SK-N-MC (cell line): ENCODE measurements at regions not wholly inside any gene's neighbourhood (a gene's known extent, or its start where the extent isn't known, plus 50 kb on each side); places are given as distances from the start of the nearest gene placed in this dataset.

ENCODE experiments used
- DNase-seq: peaks from one replicate; pipeline ENCODE4 v3.0.0-alpha.2; 2011; ENCODE audit warnings: low read depth, low spot score
- H3K27ac ChIP-seq: fragments of 200-600 bp; sonication (generic); 2 replicates; pipeline ENCODE4 v1.5.1; 2016; ENCODE audit warnings: mixed run types
- H3K36me3 ChIP-seq: fragments of 200-600 bp; sonication (generic); 2 replicates; pipeline ENCODE4 v1.6.1; 2017; ENCODE audit warnings: antibody characterized with exemption, low read length, mixed read lengths; ENCODE audit not compliant: insufficient read depth
- H3K4me3 ChIP-seq: fragments of 200-600 bp; sonication (generic); 2 replicates; pipeline ENCODE4 v1.5.1; 2016
- H3K9ac ChIP-seq: fragments of 200-600 bp; sonication (generic); 2 replicates; pipeline ENCODE4 v1.8.0; 2017; ENCODE audit warnings: mixed run types, mixed read lengths; ENCODE audit not compliant: insufficient read length
- H3K9me3 ChIP-seq: fragments of 200-600 bp; sonication (generic); 2 replicates; pipeline ENCODE4 v1.6.1; 2017; ENCODE audit warnings: low read depth, mild to moderate bottlenecking, antibody characterized with exemption, low read length, moderate library complexity, mixed read lengths
- EZH2 ChIP-seq: fragments of 200-600 bp; sonication (generic); IDR thresholded peaks from one replicate; pipeline ENCODE4 v1.6.1; 2017; ENCODE audit warnings: antibody characterized with exemption
- FOXP2 ChIP-seq: optimal IDR thresholded peaks from 2 replicates; pipeline ENCODE3; 2011; ENCODE audit warnings: mild to moderate bottlenecking, moderate library complexity; ENCODE audit not compliant: insufficient read depth; ENCODE audit errors: extremely low read length, control extremely low read depth
- POLR2AphosphoS5 ChIP-seq: IDR thresholded peaks from 2 replicates; pipeline ENCODE4 v1.6.1; 2012; ENCODE audit warnings: mild to moderate bottlenecking, low read depth, low read length, borderline replicate concordance

DNA sequence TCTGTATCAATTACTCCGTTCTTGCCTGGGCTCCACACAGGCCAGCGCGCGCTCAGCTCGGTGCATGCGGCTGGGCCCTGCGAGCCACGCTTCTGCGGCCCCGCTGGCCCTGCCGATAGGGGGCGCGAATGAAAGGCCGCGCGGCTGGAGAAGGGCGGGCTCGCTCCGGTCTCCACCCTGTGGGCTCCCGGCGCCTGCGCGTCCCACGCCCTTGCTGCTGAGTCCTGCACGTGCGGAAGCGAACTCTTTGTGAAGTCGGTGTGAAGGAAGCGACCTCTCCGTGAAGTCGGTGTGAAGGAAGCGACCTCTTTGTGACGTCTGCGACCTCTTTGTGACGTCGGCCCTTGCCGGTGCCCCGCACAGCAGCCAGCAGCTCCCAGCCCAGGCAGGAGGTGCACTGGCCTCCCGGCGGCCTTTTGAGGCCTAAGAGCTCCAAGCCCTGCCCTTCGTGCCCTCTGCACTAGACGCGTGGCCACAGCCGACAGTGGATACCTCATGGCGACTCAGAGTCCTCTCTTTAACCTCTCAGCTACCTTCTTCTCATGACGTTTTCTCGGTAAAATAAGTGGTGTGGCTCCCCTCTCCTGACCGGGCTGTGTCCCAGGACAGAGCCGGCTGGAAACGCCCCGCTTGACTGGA lies 391.9 kb upstream of the RAB6C start:
- no peak for TF ChIP-seq POLR2AphosphoS5
- TF ChIP-seq FOXP2, result no peak
- TF ChIP-seq EZH2, result no peak
- H3K27ac ChIP-seq, result no peak overlapping the region
- no peak overlapping the region for H3K4me3 ChIP-seq
- H3K9me3 ChIP-seq, result no peaks in the 10 kb centered on the region
- H3K36me3 ChIP-seq, result no peaks in the 10 kb centered on the region
- no peak for DNase-seq
- H3K9ac ChIP-seq, result no peak overlapping the region

DNA sequence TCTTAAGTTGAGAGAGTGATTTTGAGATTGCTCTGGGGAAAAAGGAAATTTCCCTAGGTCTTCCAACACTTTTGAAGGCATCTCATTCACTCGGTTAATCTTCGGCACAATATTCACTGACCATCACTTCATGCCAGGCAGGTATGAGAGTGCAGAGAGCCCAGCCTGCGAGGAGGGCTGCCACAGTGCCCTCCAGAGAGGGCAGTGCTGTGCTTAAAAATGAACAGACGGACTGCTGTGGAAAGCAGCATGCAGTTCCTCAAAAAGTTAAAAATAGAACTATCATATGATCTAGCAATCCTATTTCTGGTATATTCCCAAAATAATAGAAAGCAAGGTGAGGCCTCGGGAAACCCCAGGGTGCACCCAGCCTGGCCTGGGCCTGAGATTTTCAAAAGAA lies 374.9 kb upstream of the RAB6C start:
- Histone ChIP-seq H3K36me3 (no peaks in the 10 kb centered on the region), H3K4me3 (no peak overlapping the region), H3K27ac (no peak overlapping the region), H3K9me3 (no peaks in the 10 kb centered on the region), H3K9ac (no peak overlapping the region)
- no peak for DNase-seq
- TF ChIP-seq FOXP2 (no peak), EZH2 (no peak), POLR2AphosphoS5 (no peak)

DNA sequence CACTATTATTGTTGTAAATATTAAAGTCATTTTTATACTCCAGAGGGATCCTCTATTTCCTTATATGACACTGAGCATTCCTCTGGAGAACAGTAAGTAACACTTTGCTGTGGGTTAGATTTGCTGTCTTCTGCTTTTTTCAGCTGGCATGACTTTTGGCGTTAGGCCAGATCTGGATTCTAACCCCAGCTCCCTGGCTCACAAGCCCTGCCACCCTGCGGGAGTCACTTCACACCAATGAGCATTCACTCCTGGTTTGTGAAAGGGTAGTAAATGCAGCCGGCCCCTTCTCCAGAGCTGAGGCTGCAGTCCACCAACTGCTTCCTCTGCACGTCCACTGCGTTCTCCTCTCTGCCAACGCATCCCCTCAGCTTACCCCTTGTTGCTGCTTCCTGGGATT lies 373.8 kb upstream of the RAB6C start:
- H3K36me3 ChIP-seq, result no peaks in the 10 kb centered on the region
- H3K4me3 ChIP-seq, result peak overlapping the region; percentile 23; the same call in 1 of the 2 replicates
- DNase-seq, result peak; percentile 20
- H3K9me3 ChIP-seq, result no peaks in the 10 kb centered on the region
- no peak overlapping the region for H3K27ac ChIP-seq
- TF ChIP-seq FOXP2 (no peak), EZH2 (no peak), POLR2AphosphoS5 (no peak)
- no peak overlapping the region for H3K9ac ChIP-seq

DNA sequence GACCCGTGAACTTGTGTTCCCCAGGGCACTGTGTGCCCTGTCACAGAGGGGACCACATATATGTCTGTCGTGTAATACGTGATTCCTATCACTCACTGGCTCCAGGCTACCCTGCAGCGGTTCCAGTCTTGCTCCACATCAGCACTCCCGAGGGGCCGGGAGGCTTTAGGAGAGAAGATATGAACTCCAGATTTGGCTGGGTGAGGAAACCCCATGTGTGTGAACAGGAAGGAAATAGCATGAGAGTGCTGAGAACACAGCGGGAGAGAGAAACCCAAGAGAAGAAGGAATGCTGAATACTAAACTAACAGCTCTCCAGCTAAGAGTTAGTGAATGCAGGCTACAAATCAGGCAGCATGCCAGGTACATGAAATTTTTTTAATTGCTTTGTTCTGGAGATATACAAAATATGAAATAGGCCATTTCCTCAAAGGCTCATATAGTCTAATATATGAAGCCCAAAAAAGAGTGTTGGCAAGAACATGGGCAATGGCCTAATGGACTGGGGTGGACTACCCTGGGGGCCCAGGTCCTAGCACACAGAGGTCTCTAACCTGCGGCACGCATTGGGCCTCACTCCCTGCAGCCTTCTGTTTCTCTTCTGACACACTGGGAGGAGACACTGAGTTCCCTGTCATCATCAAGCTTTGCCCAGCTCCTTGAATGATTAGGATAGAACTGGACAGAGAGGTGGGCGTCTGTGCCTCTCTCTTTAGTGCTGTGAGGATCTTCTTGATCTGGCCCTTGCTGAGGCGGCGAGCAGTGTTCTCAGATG lies 372.8 kb upstream of the RAB6C start:
- Histone ChIP-seq H3K36me3 (no peaks in the 10 kb centered on the region), H3K9me3 (no peaks in the 10 kb centered on the region), H3K4me3 (peak overlapping the region; percentile 23; the same call in 1 of the 2 replicates), H3K9ac (no peak overlapping the region), H3K27ac (no peak overlapping the region; the same call in 1 of the 2 replicates)
- DNase-seq, result peak; percentile 88
- TF ChIP-seq FOXP2, result no peak
- peak; percentile 27; the same call in 1 of the 2 replicates for TF ChIP-seq POLR2AphosphoS5
- no peak for TF ChIP-seq EZH2

DNA sequence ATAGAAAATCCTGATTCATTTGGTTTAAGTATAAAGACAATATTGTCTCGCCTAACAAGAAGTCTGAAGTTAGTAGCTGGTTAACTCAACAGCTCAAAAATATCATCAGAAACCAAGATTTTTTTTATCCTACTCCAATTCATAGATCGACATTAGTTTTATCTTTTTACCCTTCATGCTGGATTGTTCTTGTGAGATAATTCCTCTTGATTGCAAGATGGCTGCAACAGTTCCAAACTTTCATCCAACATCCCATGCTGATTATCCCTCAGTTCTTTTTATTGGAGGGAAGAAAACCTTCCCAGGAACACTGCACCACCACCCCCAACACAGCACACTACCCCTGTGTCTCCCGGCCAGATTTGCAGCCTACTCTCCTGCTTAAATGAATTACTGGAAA lies 370.2 kb upstream of the RAB6C start:
- H3K9ac ChIP-seq, result no peak overlapping the region
- TF ChIP-seq EZH2 (no peak), POLR2AphosphoS5 (no peak), FOXP2 (no peak)
- no peak for DNase-seq

DNA sequence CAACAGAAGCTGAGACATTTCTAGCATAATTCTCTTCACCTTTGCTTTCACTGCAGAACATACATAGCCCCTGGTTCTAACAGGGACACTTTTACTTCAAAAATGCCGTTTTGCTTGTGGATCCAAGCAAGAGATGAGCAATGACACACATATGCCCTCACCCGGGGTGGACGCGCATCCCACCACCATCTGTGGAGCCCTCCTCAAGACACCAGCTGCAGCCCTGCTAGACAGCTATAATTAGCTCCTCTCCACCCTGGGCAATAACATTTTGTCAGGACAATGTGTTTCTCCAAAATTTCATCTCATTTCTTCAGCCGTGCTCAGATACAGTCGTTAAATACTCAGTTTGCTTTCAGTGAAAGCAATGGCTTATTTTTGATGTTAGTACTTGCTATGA lies 368.7 kb upstream of the RAB6C start:
- H3K9ac ChIP-seq, result no peak overlapping the region
- H3K36me3 ChIP-seq, result no peaks in the 10 kb centered on the region
- no peak overlapping the region for H3K4me3 ChIP-seq
- H3K27ac ChIP-seq, result no peak overlapping the region
- H3K9me3 ChIP-seq, result no peaks in the 10 kb centered on the region
- TF ChIP-seq EZH2 (no peak), POLR2AphosphoS5 (no peak), FOXP2 (no peak)
- no peak for DNase-seq

More for the DNA sequence above, 370.2 kb upstream of the RAB6C start:
- Histone ChIP-seq H3K36me3 (no peaks in the 10 kb centered on the region), H3K9me3 (no peaks in the 10 kb centered on the region), H3K27ac (no peak overlapping the region), H3K4me3 (no peak overlapping the region)

DNA sequence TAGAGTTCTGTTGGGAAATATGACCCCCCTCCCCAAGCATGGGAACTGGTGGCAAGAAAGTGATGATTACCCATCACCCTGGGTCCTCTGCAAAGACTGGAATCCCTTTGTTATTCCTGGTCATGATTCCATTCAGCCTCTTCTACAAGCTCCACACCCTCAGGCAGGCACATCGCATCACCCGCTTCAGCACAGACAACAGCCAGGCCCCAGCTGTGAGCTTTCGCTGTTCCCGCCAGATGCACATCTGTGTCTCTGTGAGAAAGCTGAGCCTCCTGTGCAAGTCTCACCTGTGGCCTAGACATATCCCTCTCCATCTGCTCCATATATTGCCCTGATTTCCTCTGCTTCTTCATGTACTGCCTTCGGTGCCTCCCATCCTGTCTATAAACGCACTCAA lies 368.0 kb upstream of the RAB6C start:
- DNase-seq, result no peak
- Histone ChIP-seq H3K36me3 (no peaks in the 10 kb centered on the region), H3K27ac (no peak overlapping the region), H3K4me3 (no peak overlapping the region), H3K9me3 (no peaks in the 10 kb centered on the region), H3K9ac (no peak overlapping the region)
- TF ChIP-seq POLR2AphosphoS5 (no peak), FOXP2 (no peak), EZH2 (no peak)

DNA sequence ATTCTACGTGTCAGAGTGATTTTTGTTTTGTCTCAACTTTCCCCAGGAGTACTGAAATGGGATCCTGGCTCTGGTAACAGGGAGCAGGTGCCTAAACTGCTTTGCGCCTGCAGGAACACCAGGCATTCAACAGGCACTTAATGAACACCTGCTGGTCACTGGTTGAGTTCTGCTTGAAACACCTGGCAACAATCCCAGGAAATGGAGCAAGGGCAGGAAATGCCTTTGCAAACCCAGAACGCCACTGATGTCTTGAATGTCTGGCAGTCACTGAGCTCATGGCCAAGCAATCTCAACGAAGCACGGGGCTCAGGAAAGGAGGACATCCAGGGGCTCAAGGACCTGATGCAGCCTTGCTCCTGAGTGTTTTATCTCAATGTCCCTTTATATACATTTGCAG lies 360.0 kb upstream of the RAB6C start:
- no peak for TF ChIP-seq EZH2
- no peak for TF ChIP-seq FOXP2
- no peak for TF ChIP-seq POLR2AphosphoS5
- DNase-seq, result no peak
- Histone ChIP-seq H3K36me3 (no peaks in the 10 kb centered on the region), H3K27ac (no peak overlapping the region), H3K9me3 (no peaks in the 10 kb centered on the region), H3K9ac (no peak overlapping the region), H3K4me3 (no peak overlapping the region)
